ENCODE measurements at regions not wholly inside any gene's neighbourhood (a gene's known extent, or its start where the extent isn't known, plus 50 kb on each side); places are given as distances from the start of the nearest gene placed in this dataset.

GRCh38 chr2:155161314-155161713, 462.8 kb downstream of the KCNJ3 start:
- CTCF ChIA-PET = no interaction called here
- Mint-ChIP-seq H3K4me1 (ENCODE audit: low read depth, unreplicated experiment) (peaks cover 8% of the 10 kb centered on the region), H3K4me3 (ENCODE audit: unreplicated experiment) (no peak overlapping the region), H3K36me3 (ENCODE audit: insufficient read depth, unreplicated experiment) (no peaks in the 10 kb centered on the region), H3K9me3 (ENCODE audit: unreplicated experiment) (no peaks in the 10 kb centered on the region), H3K27me3 (ENCODE audit: insufficient read depth, unreplicated experiment) (no peaks in the 10 kb centered on the region), H3K27ac (ENCODE audit: unreplicated experiment) (no peak overlapping the region)
- no peaks in the 10 kb centered on the region for H3K9me3 ChIP-seq
- no peaks in the 10 kb centered on the region for H3K4me1 ChIP-seq
- POLR2A ChIA-PET = no interaction called here
- no peaks in the 10 kb centered on the region for H3K36me3 ChIP-seq (ENCODE audit: control insufficient read depth, insufficient read depth, low read length)
- intact Hi-C loops (cut with micrococcal nuclease; ENCODE audit: unreplicated experiment) = no loop called here
- TF ChIP-seq, protein P1, sequence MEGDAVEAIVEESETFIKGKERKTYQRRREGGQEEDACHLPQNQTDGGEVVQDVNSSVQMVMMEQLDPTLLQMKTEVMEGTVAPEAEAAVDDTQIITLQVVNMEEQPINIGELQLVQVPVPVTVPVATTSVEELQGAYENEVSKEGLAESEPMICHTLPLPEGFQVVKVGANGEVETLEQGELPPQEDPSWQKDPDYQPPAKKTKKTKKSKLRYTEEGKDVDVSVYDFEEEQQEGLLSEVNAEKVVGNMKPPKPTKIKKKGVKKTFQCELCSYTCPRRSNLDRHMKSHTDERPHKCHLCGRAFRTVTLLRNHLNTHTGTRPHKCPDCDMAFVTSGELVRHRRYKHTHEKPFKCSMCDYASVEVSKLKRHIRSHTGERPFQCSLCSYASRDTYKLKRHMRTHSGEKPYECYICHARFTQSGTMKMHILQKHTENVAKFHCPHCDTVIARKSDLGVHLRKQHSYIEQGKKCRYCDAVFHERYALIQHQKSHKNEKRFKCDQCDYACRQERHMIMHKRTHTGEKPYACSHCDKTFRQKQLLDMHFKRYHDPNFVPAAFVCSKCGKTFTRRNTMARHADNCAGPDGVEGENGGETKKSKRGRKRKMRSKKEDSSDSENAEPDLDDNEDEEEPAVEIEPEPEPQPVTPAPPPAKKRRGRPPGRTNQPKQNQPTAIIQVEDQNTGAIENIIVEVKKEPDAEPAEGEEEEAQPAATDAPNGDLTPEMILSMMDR (IDR thresholded peaks at IDR 0.05; ENCODE audit: insufficient read depth in 1 of 2, low read depth in 1 of 2, low read length in 1 of 2, severe bottlenecking in 1 of 2, unreplicated experiment in 1 of 2) = no peak
- no TSS peak for BruUV-seq (replicated peaks)
- no peak for DNase-seq
- no peak overlapping the region for H3K4me3 ChIP-seq (ENCODE audit: low read depth, low read length)
- no peaks in the 10 kb centered on the region for H3K27me3 ChIP-seq (replicated peaks; ENCODE audit: control insufficient read depth, insufficient read depth, low read length)

GRCh38 chr2:155157711-155158110, 459.2 kb downstream of the KCNJ3 start:
- TF ChIP-seq, protein P1 (IDR thresholded peaks at IDR 0.05; ENCODE audit: insufficient read depth in 1 of 2, low read depth in 1 of 2, low read length in 1 of 2, severe bottlenecking in 1 of 2, unreplicated experiment in 1 of 2) = no peak
- ChIA-PET CTCF (no interaction called here), POLR2A (no interaction called here)
- Histone ChIP-seq H3K4me3 (ENCODE audit: low read depth, low read length) (no peak overlapping the region), H3K4me1 (peaks cover 14% of the 10 kb centered on the region), H3K36me3 (ENCODE audit: control insufficient read depth, insufficient read depth, low read length) (no peaks in the 10 kb centered on the region), H3K27me3 (replicated peaks; ENCODE audit: control insufficient read depth, insufficient read depth, low read length) (no peaks in the 10 kb centered on the region), H3K9me3 (no peaks in the 10 kb centered on the region)
- H3K9me3 Mint-ChIP-seq (ENCODE audit: unreplicated experiment) = peaks cover 2% of the 10 kb centered on the region
- no TSS peak for BruUV-seq (replicated peaks)
- H3K27ac Mint-ChIP-seq (ENCODE audit: unreplicated experiment) = no peak overlapping the region
- peaks cover 20% of the 10 kb centered on the region for H3K4me1 Mint-ChIP-seq (ENCODE audit: low read depth, unreplicated experiment)
- no peak for DNase-seq
- H3K36me3 Mint-ChIP-seq (ENCODE audit: insufficient read depth, unreplicated experiment) = no peaks in the 10 kb centered on the region
- intact Hi-C loops (cut with micrococcal nuclease; ENCODE audit: unreplicated experiment) = no loop called here
- H3K4me3 Mint-ChIP-seq (ENCODE audit: unreplicated experiment) = no peak overlapping the region
- no peaks in the 10 kb centered on the region for H3K27me3 Mint-ChIP-seq (ENCODE audit: insufficient read depth, unreplicated experiment)

GRCh38 chr2:155157065-155157464, 458.6 kb downstream of the KCNJ3 start:
- Mint-ChIP-seq H3K27me3 (ENCODE audit: insufficient read depth, unreplicated experiment) (no peaks in the 10 kb centered on the region), H3K4me3 (ENCODE audit: unreplicated experiment) (no peak overlapping the region), H3K9me3 (ENCODE audit: unreplicated experiment) (peaks cover 9% of the 10 kb centered on the region), H3K27ac (ENCODE audit: unreplicated experiment) (no peak overlapping the region), H3K4me1 (ENCODE audit: low read depth, unreplicated experiment) (peaks cover 26% of the 10 kb centered on the region), H3K36me3 (ENCODE audit: insufficient read depth, unreplicated experiment) (no peaks in the 10 kb centered on the region)
- Histone ChIP-seq H3K9me3 (no peaks in the 10 kb centered on the region), H3K27me3 (replicated peaks; ENCODE audit: control insufficient read depth, insufficient read depth, low read length) (no peaks in the 10 kb centered on the region), H3K36me3 (ENCODE audit: control insufficient read depth, insufficient read depth, low read length) (no peaks in the 10 kb centered on the region), H3K4me1 (peaks cover 14% of the 10 kb centered on the region), H3K4me3 (ENCODE audit: low read depth, low read length) (no peak overlapping the region)
- no peak for DNase-seq
- BruUV-seq (replicated peaks) = no TSS peak
- TF ChIP-seq, protein P1 (IDR thresholded peaks at IDR 0.05; ENCODE audit: insufficient read depth in 1 of 2, low read depth in 1 of 2, low read length in 1 of 2, severe bottlenecking in 1 of 2, unreplicated experiment in 1 of 2) = no peak
- CTCF ChIA-PET = no interaction called here
- POLR2A ChIA-PET = no interaction called here
- intact Hi-C loops (cut with micrococcal nuclease; ENCODE audit: unreplicated experiment) = no loop called here

Data from Caco-2 (cell line).